T-helper 2 cell (primary cell): ENCODE measurements at regions not wholly inside any gene's neighbourhood (a gene's known extent, or its start where the extent isn't known, plus 50 kb on each side); places are given as distances from the start of the nearest gene placed in this dataset.

Source experiments
- DNase-seq, 5 experiments: peaks; one replicate each; pipeline versions ENCODE4 v3.0.0 to v3.0.0-alpha.2; 2012 to 2022

DNA sequence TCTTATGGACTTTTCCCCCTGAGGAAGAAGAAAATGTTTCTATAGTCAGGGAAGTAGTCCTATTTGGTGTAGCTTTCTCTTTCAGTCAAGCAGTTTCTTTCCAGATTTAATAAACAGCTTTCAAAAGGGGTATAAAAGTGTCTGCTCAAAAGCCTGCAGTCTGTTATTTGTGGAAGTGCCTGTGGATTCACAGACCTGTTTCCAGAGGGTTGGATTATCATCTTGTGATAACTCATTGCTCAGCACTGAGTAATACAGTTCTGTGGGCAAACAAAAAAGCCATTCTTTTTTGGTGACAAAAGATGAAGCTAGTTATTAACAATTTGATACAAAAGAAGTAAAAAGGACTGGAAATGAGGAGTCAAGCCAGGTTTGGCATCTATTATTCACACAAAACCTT lies 358.2 kb upstream of the ID4 start:
- no peak for DNase-seq

DNA sequence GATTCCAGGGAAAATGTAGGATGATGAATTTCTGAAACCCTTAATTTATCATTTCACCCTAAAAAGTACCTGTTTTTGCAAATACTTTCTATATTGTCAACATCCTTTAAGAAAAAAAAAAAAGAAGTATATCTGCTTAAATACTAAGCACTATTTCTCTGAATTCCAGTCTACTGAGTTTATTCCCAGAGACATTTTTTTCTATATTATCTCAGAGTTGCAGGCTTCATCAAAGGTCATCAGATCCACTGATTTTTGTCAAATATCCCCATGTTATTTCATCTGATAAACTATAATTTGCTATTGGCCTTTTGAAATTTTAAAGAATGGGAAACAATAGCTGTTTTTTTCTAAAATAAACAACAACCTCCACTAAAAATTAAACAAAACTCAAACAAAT lies 357.6 kb upstream of the ID4 start:
- no peak for DNase-seq

DNA sequence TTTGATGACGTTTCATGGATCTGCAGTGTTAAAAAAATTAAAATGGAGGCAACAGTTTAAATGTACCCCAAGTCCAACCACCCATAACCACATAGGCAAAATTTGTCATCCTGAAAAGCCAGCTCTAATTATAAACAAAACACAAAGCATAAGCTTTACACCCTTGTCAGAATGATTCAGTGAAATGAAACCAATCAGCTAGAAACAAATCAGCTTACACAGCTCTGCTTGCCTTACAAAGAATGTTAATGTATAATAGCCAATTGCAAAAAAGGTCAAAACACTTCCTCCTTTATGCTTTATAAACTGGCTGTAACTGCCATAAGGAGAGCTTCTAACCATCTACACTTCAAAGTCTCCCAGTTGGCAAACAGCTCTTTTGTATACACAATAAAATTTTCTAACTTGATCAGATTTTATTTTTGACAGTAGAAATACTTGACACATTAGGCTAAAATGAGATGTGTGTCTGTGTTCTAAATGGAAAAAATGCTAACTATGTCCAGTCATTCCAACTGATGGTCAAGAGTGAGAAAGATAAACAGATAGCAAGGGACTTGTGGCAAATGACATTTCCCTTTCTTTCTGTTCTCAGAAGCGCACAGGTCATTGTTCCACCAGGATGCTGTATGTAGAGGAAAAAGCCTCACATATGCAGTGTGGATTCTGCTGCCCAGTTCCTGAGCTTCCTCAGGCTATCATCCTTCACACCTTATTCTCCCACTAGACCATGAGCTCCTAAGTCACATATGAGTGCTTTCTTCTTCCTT lies 344.3 kb upstream of the ID4 start:
- no peak for DNase-seq

DNA sequence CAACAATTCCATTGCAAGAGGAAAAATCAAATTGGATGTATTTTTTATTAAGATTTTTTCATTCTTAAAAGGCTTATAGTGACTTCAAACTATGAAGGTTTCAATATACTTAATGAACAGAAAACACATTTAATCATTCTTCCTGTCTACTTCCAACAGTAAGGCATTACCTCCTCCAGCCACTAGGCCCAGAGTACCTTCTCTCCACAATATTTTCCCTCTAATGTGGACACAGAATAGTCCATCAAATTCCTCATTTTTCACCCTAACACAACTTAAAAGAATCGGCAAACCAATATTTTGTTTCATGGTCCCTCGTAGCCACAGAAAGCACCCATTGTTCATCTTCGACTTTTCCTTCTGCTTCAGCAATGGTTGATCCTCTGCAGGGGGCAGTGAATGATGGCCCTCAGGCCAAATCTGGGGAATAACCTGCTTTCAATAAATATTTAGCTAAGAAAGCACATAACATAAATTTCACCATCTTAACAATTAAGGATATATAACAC lies 335.4 kb upstream of the ID4 start:
- DNase-seq = no peak

DNA sequence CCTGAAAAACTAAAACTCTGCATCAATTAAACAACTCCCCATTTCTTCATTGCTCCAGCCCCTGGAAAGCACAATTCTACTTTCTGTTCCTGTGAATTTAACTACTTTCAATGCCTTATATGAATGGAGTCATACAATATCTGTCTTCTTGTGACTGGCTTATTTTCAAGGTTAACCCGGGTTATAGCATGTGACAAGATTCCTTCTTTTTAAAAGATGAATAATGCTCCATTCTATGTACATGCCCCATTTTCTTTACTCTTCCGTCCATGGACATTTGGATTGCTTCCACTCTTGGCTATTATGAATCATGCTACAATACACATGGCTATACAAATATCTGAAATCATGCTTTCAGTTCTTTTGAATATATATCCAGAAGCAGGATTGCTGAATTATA lies 334.9 kb upstream of the ID4 start:
- DNase-seq = no peak

DNA sequence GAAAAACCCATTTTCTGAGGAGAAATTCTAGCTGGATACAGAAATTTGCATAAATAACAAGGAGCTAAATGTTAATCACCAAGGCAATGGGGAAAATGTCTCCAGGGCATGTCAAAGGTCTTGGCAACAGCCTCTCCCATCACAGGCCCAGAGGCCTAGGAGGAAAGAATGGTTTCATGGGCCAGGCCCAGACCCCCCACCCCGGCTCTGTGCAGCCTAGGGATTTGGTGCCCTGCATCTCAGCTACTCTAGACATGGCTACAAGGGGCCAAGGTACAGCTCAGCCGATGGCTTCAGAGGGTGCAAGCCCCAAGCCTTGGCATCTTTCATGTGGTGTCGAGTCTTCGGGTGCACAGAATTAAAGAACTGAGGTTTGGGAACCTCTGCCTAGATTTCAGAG lies 321.2 kb upstream of the ID4 start:
- DNase-seq = no peak

DNA sequence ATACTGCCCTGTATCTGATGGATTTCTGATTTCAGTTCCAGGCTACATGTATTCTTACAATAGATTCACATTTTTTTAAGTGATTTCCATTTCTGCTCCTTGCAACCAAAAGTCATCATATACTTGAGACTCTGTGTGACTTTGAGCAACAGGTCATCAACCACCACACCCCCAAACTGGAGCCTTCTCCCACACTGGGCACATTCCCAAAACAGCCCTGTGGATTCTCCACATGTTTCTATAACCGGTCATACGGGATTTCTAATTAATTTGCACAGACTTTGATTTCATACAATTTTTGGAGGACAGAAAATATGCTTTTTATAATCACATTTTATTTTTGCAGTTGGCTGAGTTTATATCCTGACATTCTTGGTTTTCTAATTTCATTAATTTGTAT lies 317.2 kb upstream of the ID4 start:
- no peak for DNase-seq

DNA sequence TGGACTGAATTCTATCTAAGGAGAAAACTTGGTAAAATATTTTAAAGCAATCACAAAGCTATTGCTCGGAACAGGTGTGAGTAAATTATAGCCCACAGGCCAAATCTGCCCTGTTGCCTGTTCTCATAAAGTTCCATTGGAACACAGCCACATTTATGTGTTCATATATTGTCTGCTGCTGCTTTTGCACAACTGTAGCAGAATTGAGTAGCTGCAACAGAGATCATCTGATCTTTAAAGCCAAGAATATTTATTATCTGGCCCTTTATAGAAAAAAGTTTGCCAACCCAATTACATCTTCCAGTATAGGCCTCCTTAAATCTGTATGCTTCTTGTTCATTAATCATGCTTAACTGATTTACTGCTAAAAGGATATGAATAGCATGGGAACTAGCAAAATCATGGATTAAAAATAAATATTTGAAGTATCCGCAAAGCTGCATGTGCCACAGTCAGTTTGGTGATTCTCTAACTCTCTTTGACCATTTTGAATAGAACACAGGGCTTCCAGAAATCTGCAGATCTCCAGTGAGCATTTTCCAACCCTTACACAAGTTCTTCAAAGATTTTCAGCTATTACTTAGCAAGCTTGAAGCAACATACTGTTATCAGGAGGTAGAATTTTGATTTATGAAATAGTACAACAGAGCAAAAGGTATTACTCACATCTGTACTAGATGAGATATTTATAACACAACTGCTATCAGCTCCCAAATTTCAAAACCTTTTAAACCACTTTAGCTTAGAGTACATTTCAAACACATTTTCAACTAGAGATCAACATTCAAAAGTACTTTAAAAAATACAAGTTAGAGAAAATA lies 312.6 kb upstream of the ID4 start:
- DNase-seq = no peak

DNA sequence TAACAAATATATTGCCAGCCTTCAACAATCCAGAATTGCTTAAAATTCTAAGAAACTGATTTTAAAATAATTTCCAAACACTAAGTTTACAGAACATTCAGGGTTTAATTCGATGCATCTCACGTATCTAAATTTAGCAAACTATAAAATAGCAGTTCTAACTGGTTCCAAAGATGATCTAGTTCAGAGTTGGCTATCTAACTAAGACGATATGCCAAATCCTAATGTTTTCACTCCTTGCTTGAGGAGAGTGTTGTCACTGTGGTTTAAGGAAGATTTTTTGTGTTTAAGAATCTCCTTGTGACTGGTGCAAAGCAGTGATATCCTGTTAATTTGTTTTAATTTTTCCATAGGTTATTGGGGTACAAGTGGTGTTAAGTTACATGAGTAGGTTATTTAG lies 311.5 kb upstream of the ID4 start:
- no peak for DNase-seq

DNA sequence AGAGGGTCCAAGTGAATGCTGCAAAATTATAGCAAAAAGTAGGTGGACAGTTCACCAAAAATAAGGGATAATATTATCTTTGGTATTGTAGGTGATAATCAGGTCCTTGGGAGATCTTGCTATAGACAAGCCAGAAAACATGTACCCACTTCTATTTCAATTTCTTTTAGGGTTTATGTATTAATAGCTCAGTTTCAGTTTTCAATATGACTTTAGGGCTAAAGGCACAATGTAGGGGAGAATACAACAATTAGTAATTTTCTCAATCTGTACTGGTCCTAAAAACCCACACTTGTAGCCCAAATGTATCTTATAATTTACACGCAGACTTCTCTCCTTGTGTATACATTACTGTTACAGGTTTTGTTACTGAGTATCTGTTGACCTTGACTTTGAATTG lies 307.0 kb upstream of the ID4 start:
- DNase-seq = no peak

DNA sequence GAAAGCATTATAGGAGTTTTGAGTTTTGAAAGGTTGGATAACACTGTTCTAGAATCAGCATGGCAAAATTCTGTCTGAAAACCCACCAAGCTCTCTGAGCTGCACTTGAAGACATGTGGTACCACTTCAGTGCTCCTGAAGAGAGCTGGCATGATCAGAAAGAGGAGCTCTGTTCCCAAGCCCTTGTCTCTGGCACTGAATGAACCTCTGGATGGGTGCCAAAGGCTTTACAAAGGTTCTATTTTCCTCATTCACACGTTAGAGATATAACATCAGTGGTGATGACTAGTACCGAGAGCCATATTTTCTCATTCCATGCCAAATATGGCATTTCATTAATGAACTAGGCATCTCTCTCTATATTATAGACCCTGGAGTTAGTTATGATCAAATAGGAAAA lies 301.8 kb upstream of the ID4 start:
- no peak for DNase-seq

DNA sequence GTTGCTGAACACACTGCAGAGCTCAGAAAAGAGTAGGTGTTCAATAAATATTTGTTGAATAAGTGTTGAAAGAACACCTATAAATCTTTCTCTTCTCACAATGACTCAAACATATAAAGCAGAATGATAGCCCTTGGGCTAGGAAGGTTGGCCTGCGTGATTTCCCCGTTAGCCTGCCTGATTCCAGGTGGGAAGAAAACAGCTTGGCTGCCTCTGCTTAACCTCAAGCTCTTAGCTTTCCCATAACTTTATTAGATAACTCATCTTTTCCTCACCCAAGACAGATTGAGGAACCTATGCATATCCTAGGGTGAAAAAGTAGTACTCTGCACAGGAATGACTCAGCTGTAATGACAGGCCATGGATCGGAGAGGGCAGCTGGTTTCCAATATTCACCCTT lies 300.3 kb upstream of the ID4 start:
- DNase-seq = no peak

DNA sequence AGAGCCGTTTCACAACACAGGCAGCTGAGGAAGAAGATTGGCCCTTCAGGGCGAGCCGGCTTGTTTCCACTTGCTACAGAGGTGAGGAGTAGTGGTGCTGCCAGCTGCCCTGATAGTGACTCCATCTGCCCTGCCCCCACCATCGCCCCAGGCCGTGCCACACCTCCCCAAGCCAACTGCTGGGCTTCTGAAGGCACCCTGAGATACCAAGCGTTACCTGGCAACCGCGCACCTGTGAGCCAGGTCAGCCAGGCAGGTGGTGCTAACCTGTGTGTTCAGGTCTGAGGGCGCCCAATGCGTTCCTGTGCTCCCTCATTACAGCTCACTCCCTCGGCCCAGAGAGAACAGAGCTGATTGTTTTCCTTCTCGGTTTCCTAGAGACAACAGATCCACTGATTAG lies 299.1 kb upstream of the ID4 start:
- no peak for DNase-seq

DNA sequence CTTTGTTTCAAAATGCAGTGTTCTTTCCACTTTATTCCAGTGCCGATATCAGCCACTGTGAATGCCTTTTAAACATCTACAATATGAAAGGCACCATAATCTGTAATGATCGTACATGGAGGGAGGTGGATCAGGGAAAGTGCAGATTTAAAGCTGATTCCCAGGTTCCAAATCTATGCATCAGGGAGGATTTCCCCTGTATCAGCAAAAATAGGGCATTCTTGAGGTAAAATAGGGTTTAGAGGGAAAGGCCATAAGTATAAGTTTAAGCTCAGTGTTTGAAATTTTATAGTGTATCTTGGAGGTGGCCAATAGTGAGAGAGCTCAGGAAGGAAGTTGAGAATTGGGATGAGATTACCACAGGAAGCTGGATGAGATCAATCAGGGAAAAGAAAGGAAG lies 289.7 kb upstream of the ID4 start:
- no peak for DNase-seq

DNA sequence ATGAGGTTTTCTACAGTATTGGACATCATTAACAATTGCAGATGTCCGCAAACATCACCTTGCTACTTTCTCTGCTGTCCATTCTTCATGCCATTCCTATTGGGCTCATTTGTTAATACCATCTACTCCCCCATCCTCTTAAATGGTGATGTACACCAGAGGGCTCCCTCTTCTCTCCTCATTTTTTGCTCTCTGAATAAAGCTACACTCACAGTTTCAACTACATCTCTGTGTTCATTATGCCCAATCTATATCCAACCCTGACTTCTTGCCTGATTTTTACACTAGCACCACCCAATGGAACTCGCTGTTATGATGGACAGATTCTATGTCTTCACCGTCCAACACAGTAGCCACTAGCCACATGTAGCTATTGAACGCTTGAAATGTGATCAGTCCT lies 288.1 kb upstream of the ID4 start:
- DNase-seq = no peak

DNA sequence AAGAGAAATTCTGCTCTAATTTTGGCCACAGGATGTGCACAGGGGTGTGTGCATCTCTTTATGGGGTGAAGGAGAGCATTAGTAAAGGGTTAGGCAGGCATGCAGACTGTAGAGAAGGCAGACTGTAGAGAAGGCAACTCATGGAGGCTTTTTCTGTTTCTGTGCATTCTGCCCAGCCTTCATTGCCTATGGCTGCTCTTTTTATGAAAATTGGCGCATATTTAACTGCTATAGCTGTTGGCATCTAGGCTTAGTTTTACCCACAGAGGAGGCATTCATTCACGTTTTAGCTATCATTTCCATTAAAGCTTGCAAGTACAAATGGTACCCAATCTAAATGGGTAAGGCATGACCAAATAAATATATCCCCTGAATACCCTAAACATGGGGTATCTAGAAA lies 286.8 kb upstream of the ID4 start:
- no peak for DNase-seq

DNA sequence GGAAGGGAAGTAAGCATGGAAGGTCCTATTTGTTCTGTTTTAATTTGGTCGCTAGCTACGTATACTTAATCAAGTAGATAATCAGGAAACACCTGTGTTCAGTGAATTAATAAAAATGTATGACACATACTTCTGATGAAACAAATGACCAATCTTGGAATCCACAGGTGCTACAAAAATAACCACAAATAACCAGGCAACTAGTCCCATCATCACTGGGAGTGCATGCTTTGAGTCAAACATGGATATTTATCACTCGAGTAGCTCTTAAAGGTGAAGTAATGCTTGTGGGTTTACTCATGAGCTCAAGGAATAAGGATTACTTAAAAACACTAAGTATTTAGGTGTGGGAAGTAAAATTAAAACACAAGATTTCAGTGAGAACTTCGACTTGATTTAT lies 285.6 kb upstream of the ID4 start:
- DNase-seq = no peak

DNA sequence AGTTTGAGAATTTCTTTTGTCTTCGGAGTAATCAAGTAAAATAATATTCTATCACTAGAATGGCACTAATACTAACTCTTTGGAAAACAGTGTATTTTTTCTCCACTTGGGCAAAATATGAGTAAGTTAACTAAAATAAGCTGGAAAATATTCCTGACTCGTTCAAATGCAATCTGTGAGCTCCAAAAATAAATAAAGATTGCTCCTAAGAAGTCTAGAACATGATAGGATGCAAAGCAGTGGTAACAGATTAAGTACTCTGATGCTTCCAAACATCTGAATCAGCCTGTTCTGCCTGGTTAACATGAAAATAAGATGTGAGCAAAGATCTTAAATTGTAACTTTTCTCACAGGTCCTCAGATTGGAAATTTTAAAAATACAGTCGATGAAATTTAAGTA lies 285.1 kb upstream of the ID4 start:
- DNase-seq = no peak

DNA sequence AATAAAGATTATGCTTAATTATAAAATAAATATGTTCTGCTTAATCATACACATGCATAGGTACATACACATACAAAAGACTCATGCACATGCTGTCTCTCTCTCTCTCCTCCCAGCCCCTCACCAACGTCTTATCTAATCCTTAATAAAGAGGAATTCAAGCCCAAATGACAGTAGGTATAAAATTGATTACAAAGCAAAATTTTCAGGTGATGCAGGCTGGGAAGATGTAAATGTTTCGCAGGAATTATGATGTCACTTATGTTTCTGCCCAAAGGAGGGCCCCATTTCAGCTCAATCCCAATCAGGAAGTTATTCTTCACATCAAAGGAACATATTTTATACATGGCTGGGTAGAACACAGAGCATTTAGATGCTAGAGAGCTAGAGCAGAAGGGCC lies 284.6 kb upstream of the ID4 start:
- no peak for DNase-seq

DNA sequence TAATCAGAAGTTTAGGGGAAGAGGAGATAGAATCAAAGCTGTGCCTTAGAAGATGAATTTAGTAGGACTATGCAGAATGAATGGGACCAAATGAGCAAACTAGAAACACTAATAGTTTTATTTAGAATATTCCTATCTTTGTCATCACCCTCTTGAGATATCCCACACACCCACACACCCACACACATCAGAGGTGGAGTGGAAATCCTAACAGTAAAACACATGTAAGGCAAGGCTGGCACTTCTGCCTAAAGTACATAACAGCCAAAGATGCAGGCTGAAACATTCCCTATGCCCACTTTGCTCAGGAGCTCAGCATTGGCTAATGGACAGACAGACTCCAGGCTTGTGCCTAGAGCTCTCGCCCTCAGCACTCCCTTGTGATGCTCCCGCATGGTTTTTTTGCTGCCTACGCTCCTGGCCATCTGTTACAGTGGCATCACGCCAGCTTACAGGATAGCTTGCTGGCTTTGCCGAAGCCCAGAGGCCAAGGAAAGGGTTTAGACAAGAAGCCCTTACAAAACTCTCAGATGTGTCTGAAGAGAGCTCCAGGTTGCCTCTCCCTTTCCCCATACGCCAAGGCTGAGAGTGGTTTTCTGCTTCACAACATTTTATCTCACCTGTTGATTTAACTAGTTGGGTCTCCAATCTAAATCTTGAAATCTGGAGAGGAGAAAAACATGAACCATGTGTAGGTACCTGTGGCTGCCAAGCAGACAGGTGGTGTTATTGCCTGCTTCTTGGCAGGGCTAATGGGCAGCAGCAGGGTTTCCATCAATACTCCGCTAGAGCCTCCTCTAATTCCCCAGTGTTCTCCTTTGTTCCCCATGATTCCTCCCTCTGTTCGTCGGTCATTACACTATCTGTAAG lies 282.6 kb upstream of the ID4 start:
- DNase-seq = no peak

DNA sequence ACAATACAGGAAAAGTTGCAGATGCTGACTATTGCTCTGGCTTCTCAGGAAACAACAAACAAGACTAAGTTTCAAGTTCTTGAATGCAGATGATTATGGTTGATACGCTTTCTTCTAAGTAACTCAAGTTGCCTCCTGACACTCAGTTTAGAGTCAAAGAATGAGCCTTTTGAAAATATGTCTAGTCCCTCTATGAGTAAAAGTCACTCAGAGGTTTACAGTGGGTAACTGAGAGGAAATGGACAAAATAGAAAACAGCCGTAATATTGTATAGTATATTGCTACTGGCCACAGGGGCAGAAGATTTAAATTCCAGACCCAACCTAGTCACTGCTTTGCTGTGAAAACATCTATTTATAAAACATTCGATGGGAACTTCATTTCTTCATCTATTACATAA lies 280.0 kb upstream of the ID4 start:
- DNase-seq = no peak

DNA sequence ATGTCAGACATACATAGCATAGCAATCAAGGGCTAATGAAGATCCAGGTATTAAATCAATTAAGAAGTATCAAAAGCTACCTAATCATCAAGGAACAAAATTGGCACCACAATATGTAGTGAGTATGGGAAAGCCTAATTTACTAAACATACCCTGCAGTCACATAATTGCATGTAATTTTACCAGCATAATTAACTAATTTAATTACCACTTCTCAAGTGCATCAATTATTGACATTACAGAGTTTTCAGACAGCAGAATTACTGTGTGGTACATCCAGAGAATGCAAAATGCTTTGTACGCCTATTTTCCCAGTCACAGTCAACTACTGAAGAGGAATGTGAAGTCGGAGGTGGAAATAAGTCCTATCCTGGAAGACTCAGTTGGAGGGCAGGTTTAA lies 279.0 kb upstream of the ID4 start:
- no peak for DNase-seq

DNA sequence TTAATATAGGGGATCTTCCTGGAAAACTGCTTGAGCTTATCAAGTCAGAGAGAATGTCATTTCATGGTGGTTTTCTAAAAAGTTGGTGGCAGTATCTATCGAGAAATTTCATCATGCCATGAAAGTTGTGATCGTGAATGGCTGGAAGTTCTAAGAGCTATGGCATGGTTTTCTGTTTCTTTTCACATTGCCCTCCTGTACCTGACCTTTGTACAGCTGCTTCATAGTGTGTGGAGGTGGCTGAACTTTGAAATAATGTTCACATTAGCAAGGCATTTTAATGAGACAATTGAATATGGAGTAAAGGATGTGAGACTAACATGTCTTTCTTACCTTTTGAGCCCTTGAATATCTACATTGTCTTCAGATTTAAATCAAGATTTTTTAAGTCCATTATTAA lies 278.2 kb upstream of the ID4 start:
- no peak for DNase-seq
